ENCODE measurements at regions not wholly inside any gene's neighbourhood (a gene's known extent, or its start where the extent isn't known, plus 50 kb on each side); places are given as distances from the start of the nearest gene placed in this dataset.

DNA sequence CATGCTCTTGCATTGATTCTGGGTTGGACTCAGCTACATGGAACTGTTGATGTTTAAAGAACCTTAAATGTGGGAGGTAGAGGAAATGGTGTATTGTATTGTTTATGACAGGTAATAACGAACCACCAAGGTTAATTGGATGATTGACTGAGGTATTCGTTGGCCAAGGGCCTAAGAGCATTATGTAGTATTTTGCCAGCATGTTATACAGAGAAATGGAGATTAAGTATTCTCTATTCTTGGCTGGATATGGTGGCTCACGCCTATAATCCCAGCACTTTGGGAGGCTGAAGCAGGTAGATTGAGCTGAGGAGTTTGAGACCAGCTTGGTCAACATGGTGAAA is 59.0 kb upstream of the CDK20 start:
- DNase-seq = no peak

DNA sequence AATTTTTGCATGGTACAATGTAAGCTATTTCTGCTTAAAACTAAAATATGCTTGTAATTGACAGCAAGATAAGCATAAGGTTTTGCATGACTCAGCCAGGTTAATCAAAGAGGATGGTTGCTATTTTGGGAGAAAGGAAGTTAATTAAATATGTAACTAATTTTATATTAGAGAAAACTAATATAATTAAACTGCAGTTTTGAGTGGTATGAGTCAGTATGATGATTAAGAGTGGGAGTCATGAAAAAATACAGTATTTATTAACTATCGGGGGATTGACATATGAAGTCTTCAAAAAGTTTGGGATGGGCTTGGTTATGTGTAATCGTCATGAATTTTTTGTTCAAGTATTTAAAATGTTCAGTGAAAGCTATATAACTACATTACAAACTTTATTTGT is 54.0 kb upstream of the CDK20 start:
- DNase-seq = no peak

DNA sequence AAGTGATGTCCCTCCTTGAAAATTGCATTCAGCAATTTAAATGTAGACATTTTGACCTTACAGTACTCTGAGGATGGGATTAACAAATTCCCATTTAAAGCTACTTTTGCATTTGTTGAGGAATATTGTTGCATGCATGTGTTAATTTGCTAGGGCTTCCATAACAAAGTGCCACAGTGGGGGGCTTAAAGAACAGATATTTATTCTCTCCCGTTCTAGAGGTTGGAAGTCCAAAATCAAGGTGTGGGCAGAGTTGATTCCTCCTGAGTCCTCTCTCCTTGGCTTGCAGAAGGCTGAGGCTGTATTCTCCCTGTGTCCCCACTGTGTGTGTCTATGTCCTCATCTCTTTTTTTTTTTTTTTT is 51.8 kb upstream of the CDK20 start:
- DNase-seq = no peak

DNA sequence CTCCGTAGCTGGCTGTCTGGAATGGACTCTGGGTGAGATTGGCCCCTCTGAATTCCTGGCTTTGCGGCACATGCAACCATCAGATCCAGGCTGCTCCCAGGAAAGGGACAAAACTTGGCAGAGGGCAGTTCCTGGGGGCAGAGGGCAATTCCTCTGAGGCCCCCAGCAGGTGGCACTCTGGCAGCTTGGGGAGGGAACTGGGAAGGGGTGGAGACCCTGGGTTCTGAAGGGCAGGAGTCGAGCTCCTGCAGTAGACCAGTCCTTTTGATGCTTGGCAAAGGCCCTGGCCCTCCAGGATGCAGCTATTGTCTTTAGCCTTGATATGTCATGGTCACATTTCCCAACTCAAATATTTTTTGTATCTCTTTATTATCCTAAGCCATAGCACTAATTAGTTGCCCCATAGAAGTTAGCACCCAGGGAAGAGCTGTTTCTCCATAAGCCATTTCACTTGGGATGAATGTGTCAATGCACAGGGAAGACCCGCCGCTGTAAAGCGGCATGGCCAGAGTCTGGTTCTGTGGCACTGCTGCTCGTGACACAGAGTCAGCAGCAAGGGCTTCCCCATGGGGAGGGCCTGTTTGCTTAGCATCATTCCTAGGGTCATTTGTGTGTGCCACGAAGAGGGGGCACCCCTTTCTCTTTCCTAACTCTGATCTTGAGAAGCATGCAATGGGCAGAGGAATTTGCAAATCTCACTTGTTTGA is 51.2 kb upstream of the CDK20 start:
- no peak for DNase-seq

DNA sequence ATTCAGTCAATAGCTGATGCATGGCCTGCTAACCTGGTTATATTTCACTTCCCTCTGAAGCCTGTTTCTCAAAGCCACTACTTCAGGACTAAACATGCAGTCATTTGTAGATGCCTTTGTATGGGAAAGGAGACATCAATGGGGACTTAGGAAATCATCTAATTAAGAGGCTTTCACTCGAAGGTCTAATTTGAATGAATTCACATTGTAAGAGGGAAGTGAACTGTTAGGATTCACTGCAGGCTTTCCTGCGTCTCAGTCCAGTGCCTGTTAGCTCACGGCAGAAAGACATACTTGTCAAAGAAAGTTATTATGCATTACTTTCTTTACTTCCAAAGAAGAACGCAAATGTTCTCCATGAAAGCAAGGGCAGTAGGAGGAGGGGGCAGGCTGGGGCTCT is 50.6 kb upstream of the CDK20 start:
- no peak for DNase-seq
